ENCODE measurements at regions not wholly inside any gene's neighbourhood (a gene's known extent, or its start where the extent isn't known, plus 50 kb on each side); places are given as distances from the start of the nearest gene placed in this dataset.

- DNase-seq, result no peak
- no peaks in the 10 kb centered on the region for H3K36me3 ChIP-seq
- no peak overlapping the region for H3K4me3 ChIP-seq
- H3K9me3 ChIP-seq, result no peaks in the 10 kb centered on the region
- no peak overlapping the region for H3K27ac ChIP-seq
- intact Hi-C loops (cut with DNase I), result no loop called here
- H3K9ac ChIP-seq (ENCODE audit: low read depth in 2 of 2, low read length in 2 of 2), result no peak overlapping the region
- TF ChIP-seq CTCF (IDR thresholded peaks at IDR 0.05), result no peak
- H3K4me1 ChIP-seq, result no peaks in the 10 kb centered on the region
- no peaks in the 10 kb centered on the region for H3K27me3 ChIP-seq
These were observed 105.0 kb downstream of the NFKBIZ start for GRCh38 chr3:101954361-101954760.

GRCh38 chr3:101954936-101955335, 105.6 kb downstream of the NFKBIZ start:
- no peaks in the 10 kb centered on the region for H3K9me3 ChIP-seq
- no peaks in the 10 kb centered on the region for H3K4me1 ChIP-seq
- intact Hi-C loops (cut with DNase I), result no loop called here
- no peaks in the 10 kb centered on the region for H3K36me3 ChIP-seq
- no peak overlapping the region for H3K4me3 ChIP-seq
- no peak for DNase-seq
- TF ChIP-seq CTCF (IDR thresholded peaks at IDR 0.05), result no peak
- H3K9ac ChIP-seq (ENCODE audit: low read depth in 2 of 2, low read length in 2 of 2), result no peak overlapping the region
- H3K27me3 ChIP-seq, result no peaks in the 10 kb centered on the region
- no peak overlapping the region for H3K27ac ChIP-seq

GRCh38 chr3:101962055-101962454, 112.7 kb downstream of the NFKBIZ start:
- Histone ChIP-seq H3K27me3 (no peaks in the 10 kb centered on the region), H3K4me1 (no peaks in the 10 kb centered on the region), H3K27ac (no peak overlapping the region), H3K9me3 (no peaks in the 10 kb centered on the region), H3K9ac (ENCODE audit: low read depth in 2 of 2, low read length in 2 of 2) (no peak overlapping the region), H3K36me3 (no peaks in the 10 kb centered on the region), H3K4me3 (no peak overlapping the region)
- intact Hi-C loops (cut with DNase I), result no loop called here
- no peak for TF ChIP-seq CTCF (IDR thresholded peaks at IDR 0.05)
- no peak for DNase-seq

GRCh38 chr3:101963902-101964362, 114.6 kb downstream of the NFKBIZ start:
- TF ChIP-seq CTCF (IDR thresholded peaks at IDR 0.05), result no peak
- Histone ChIP-seq H3K4me3 (no peak overlapping the region), H3K9ac (ENCODE audit: low read depth in 2 of 2, low read length in 2 of 2) (no peak overlapping the region), H3K36me3 (no peaks in the 10 kb centered on the region), H3K4me1 (no peaks in the 10 kb centered on the region), H3K27me3 (no peaks in the 10 kb centered on the region), H3K27ac (no peak overlapping the region), H3K9me3 (no peaks in the 10 kb centered on the region)
- DNase-seq, result no peak
- intact Hi-C loops (cut with DNase I), result no loop called here

GRCh38 chr3:101964861-101965260, 115.5 kb downstream of the NFKBIZ start:
- Histone ChIP-seq H3K27me3 (no peaks in the 10 kb centered on the region), H3K4me1 (no peaks in the 10 kb centered on the region), H3K27ac (no peak overlapping the region), H3K9me3 (no peaks in the 10 kb centered on the region), H3K9ac (ENCODE audit: low read depth in 2 of 2, low read length in 2 of 2) (no peak overlapping the region), H3K4me3 (no peak overlapping the region), H3K36me3 (no peaks in the 10 kb centered on the region)
- no peak for TF ChIP-seq CTCF (IDR thresholded peaks at IDR 0.05)
- intact Hi-C loops (cut with DNase I), result no loop called here
- no peak for DNase-seq

GRCh38 chr3:101966226-101966625, 116.9 kb downstream of the NFKBIZ start:
- H3K9ac ChIP-seq (ENCODE audit: low read depth in 2 of 2, low read length in 2 of 2), result no peak overlapping the region
- no peak for DNase-seq
- no peaks in the 10 kb centered on the region for H3K9me3 ChIP-seq
- H3K36me3 ChIP-seq, result no peaks in the 10 kb centered on the region
- no peaks in the 10 kb centered on the region for H3K4me1 ChIP-seq
- H3K27me3 ChIP-seq, result no peaks in the 10 kb centered on the region
- intact Hi-C loops (cut with DNase I), result no loop called here
- TF ChIP-seq CTCF (IDR thresholded peaks at IDR 0.05), result no peak
- no peak overlapping the region for H3K27ac ChIP-seq
- no peak overlapping the region for H3K4me3 ChIP-seq
